HCT116 (cell line): ENCODE measurements at regions not wholly inside any gene's neighbourhood (a gene's known extent, or its start where the extent isn't known, plus 50 kb on each side); places are given as distances from the start of the nearest gene placed in this dataset.

Source experiments
- ATAC-seq: fragments of 200-7000 bp; cut with Tn5 transposase; 2 replicates; pipeline ENCODE4 v1.9.1; 2020; ENCODE audit warnings: mild to moderate bottlenecking, moderate library complexity
- BruUV-seq: library from RNA; stranded (reverse); fragments of 400-500 nt; replicated peaks from 2 replicates; lab custom pipeline; 2021; lab: Mats Ljungman, UMichigan
- CTCF ChIA-PET: fragments of 300-600 bp; sonication (Branson Sonifier 250); formaldehyde crosslinking; loops from one replicate; lab custom pipeline; 2021; ENCODE audit warnings: antibody characterized with exemption; lab: Charles Lee
- POLR2A ChIA-PET: fragments of 300-600, 350-600 bp; sonication (Branson Sonifier 250); formaldehyde crosslinking; loops from one replicate; lab custom pipeline; 2021; ENCODE audit warnings: antibody characterized with exemption; lab: Charles Lee
- RAD21 ChIA-PET, 2 experiments: fragments of 300-600 bp; sonication (Branson Sonifier 250); formaldehyde crosslinking; loops; one replicate each; lab custom pipeline; 2023; ENCODE audit warnings: low total read pairs in 2 of 2; ENCODE audit not compliant: uncharacterized antibody in 2 of 2, unreplicated experiment in 2 of 2, low non-redundant PET in 1 of 2; lab: Charles Lee
- DNase-seq: peaks from one replicate; pipeline ENCODE4 v3.0.0-alpha.2; 2010; ENCODE audit warnings: low read depth, low spot score
- H2AFZ ChIP-seq: fragments of 200-600 bp; shearing (Covaris generic), sonication (generic); 2 replicates; pipeline ENCODE4 v1.6.1; 2017; ENCODE audit warnings: low read depth, mixed run types, mixed read lengths, antibody characterized with exemption, low read length; ENCODE audit not compliant: poor library complexity, severe bottlenecking
- H3K27ac ChIP-seq: 2 replicates; pipeline ENCODE4 v1.5.1; 2012; ENCODE audit warnings: low read depth, low read length
- H3K27me3 ChIP-seq: fragments of 200-600 bp; sonication (generic); 2 replicates; pipeline ENCODE4 v1.6.1; 2016; ENCODE audit warnings: mixed run types, low read length, mixed read lengths; ENCODE audit not compliant: insufficient read depth
- H3K36me3 ChIP-seq, 2 experiments: fragments of 200-500 bp in 1 of 2; fragments of 200-600 bp in 1 of 2; sonication (Bioruptor generic) in 1 of 2; sonication (generic) in 1 of 2; 2 replicates each; pipeline versions ENCODE4 v1.5.1 to v1.6.1; 2014 to 2016; ENCODE audit warnings: low read length in 2 of 2, inconsistent platforms in 1 of 2, mixed read lengths in 1 of 2, mixed run types in 1 of 2; ENCODE audit not compliant: insufficient read depth in 2 of 2, control insufficient read depth in 1 of 2
- H3K4me1 ChIP-seq, 2 experiments: fragments of 200-600 bp in 1 of 2; sonication (generic) in 1 of 2; 2 replicates each; pipeline versions ENCODE4 v1.5.1 to v1.6.1; 2012 to 2017; ENCODE audit warnings: low read length in 2 of 2, inconsistent platforms in 1 of 2, mild to moderate bottlenecking in 1 of 2, mixed read lengths in 1 of 2, mixed run types in 1 of 2, moderate library complexity in 1 of 2; ENCODE audit not compliant: insufficient read depth in 2 of 2, control insufficient read depth in 1 of 2
- H3K4me2 ChIP-seq: fragments of 200-600 bp; sonication (generic); 2 replicates; pipeline ENCODE4 v1.6.1; 2017; ENCODE audit warnings: mixed run types, low read length, mixed read lengths
- H3K4me3 ChIP-seq, 2 experiments: fragments of 200-600 bp in 1 of 2; sonication (generic) in 1 of 2; replicated peaks in 1 of 2; 2 replicates each; pipeline ENCODE4 v1.5.1; 2011 to 2016; ENCODE audit warnings: low read length in 2 of 2, control low read depth in 1 of 2, low read depth in 1 of 2, mild to moderate bottlenecking in 1 of 2, mixed read lengths in 1 of 2, mixed run types in 1 of 2
- H3K79me2 ChIP-seq: fragments of 200-600 bp; sonication (generic); 2 replicates; pipeline ENCODE4 v1.6.1; 2017; ENCODE audit warnings: mild to moderate bottlenecking, mixed run types, low read length, moderate library complexity, mixed read lengths; ENCODE audit not compliant: insufficient read depth
- H3K9ac ChIP-seq: fragments of 200-600 bp; sonication (generic); 2 replicates; pipeline ENCODE4 v1.6.1; 2016; ENCODE audit warnings: low read length, mixed read lengths
- H3K9me2 ChIP-seq: fragments of 200-600 bp; sonication (generic), shearing (Covaris generic); 2 replicates; pipeline ENCODE4 v1.6.1; 2017; ENCODE audit warnings: mixed run types, mild to moderate bottlenecking, moderate library complexity; ENCODE audit not compliant: insufficient read depth
- H3K9me3 ChIP-seq, 2 experiments: fragments of 200-500 bp in 1 of 2; fragments of 200-600 bp in 1 of 2; sonication (Bioruptor generic) in 1 of 2; sonication (generic) in 1 of 2; 2 replicates each; pipeline ENCODE4 v1.6.1; 2014 to 2017; ENCODE audit warnings: low read length in 2 of 2, mixed read lengths in 2 of 2, inconsistent platforms in 1 of 2, low read depth in 1 of 2, mild to moderate bottlenecking in 1 of 2, mixed run types in 1 of 2, moderate library complexity in 1 of 2; ENCODE audit not compliant: control insufficient read depth in 1 of 2, insufficient read depth in 1 of 2
- H4K20me1 ChIP-seq: fragments of 200-600 bp; sonication (generic), shearing (Covaris generic); 2 replicates; pipeline ENCODE4 v1.6.1; 2017; ENCODE audit warnings: mixed run types, mild to moderate bottlenecking, moderate library complexity; ENCODE audit not compliant: insufficient read depth
- CBX3 ChIP-seq: IDR thresholded peaks from 2 replicates; pipeline ENCODE4 v1.6.1; 2012; ENCODE audit warnings: low read depth
- CEBPB ChIP-seq: IDR thresholded peaks from 2 replicates; pipeline ENCODE4 v1.6.1; 2012; ENCODE audit warnings: low read depth
- CTCF ChIP-seq, 3 experiments: fragments of 200-600 bp in 1 of 3; sonication (generic) in 1 of 3; IDR thresholded peaks in 2 of 3; conservative IDR thresholded peaks in 1 of 3; 2 replicates each; pipeline ENCODE4 v1.5.1; 2012 to 2017; ENCODE audit warnings: low read depth in 2 of 3, low read length in 2 of 3, antibody characterized with exemption in 1 of 3, borderline replicate concordance in 1 of 3, control low read depth in 1 of 3, mild to moderate bottlenecking in 1 of 3, mixed read lengths in 1 of 3, mixed run types in 1 of 3, moderate library complexity in 1 of 3; ENCODE audit not compliant: insufficient read depth in 1 of 3
- ELF1 ChIP-seq: IDR thresholded peaks from 2 replicates; pipeline ENCODE4 v1.6.1; 2012; ENCODE audit warnings: low read depth, borderline replicate concordance
- EZH2phosphoT487 ChIP-seq: fragments of 200-600 bp; IDR thresholded peaks from 2 replicates; pipeline ENCODE4 v1.6.1; 2018; ENCODE audit warnings: antibody characterized with exemption, borderline replicate concordance
- FOSL1 ChIP-seq: IDR thresholded peaks from 2 replicates; pipeline ENCODE4 v1.6.1; 2012; ENCODE audit warnings: low read depth
- JUND ChIP-seq: IDR thresholded peaks from 2 replicates; pipeline ENCODE4 v1.6.1; 2012
- POLR2A ChIP-seq: IDR thresholded peaks from 2 replicates; pipeline ENCODE4 v1.7.0; 2011; ENCODE audit warnings: borderline replicate concordance; ENCODE audit not compliant: insufficient read depth, insufficient read length; ENCODE audit errors: extremely low read depth
- RAD21 ChIP-seq: IDR thresholded peaks from 2 replicates; pipeline ENCODE4 v1.6.1; 2012; ENCODE audit warnings: low read depth, mild to moderate bottlenecking
- SRF ChIP-seq: IDR thresholded peaks from 2 replicates; pipeline ENCODE4 v1.6.1; 2012; ENCODE audit warnings: low read depth
- ZBTB33 ChIP-seq: IDR thresholded peaks from 2 replicates; pipeline ENCODE4 v1.6.1; 2011; ENCODE audit warnings: mild to moderate bottlenecking, low read length, moderate library complexity; ENCODE audit not compliant: insufficient replicate concordance; ENCODE audit errors: extremely low read depth
- intact Hi-C: fragments of 100-400 bp; cut with micrococcal nuclease; formaldehyde crosslinking; loops from 2 replicates; pipeline ENCODE4 v1.10.0; 2022

- no peak overlapping the region for H3K9ac ChIP-seq
- BruUV-seq = no TSS peak
- no peak overlapping the region for H3K4me2 ChIP-seq
- peaks cover 13 to 25% of the 10 kb centered on the region in 2 experiments; a peak in 2 of 4 replicates for H3K9me3 ChIP-seq
- H3K36me3 ChIP-seq = no peaks in the 10 kb centered on the region
- DNase-seq (no peak), ATAC-seq (no peak)
- H3K27ac ChIP-seq = no peak overlapping the region
- no peaks in the 10 kb centered on the region for H3K9me2 ChIP-seq
- CTCF ChIA-PET = no interaction called here
- no peaks in the 10 kb centered on the region for H3K4me1 ChIP-seq
- no peaks in the 10 kb centered on the region for H3K79me2 ChIP-seq
- H3K27me3 ChIP-seq = no peaks in the 10 kb centered on the region
- H4K20me1 ChIP-seq = no peaks in the 10 kb centered on the region
- TF ChIP-seq CEBPB = no peak
- no peak for TF ChIP-seq SRF
- TF ChIP-seq CBX3 = no peak
- TF ChIP-seq, all 23 proteins: peak for 0
- POLR2A ChIA-PET = no interaction called here
- RAD21 ChIA-PET = no interaction called here
- Histone ChIP-seq H2AFZ (no peak overlapping the region), H3K4me3 (no peak overlapping the region)
- intact Hi-C loops = no loop called here
Observed at GRCh38 chr21:27799861-27800260, 833.0 kb upstream of the ADAMTS5 start.

- Histone ChIP-seq H3K9ac (no peak overlapping the region), H3K9me2 (no peaks in the 10 kb centered on the region), H3K4me1 (no peaks in the 10 kb centered on the region), H4K20me1 (no peaks in the 10 kb centered on the region), H2AFZ (no peak overlapping the region), H3K27me3 (no peaks in the 10 kb centered on the region), H3K4me3 (no peak overlapping the region), H3K36me3 (no peaks in the 10 kb centered on the region), H3K9me3 (peaks cover 9 to 21% of the 10 kb centered on the region in 2 experiments; a peak in 2 of 4 replicates), H3K4me2 (no peak overlapping the region), H3K79me2 (no peaks in the 10 kb centered on the region), H3K27ac (no peak overlapping the region)
- ChIA-PET RAD21 (no interaction called here), POLR2A (no interaction called here), CTCF (no interaction called here)
- DNase-seq = no peak
- TF ChIP-seq EZH2phosphoT487 (no peak), JUND (no peak), RAD21 (no peak), CTCF (IDR thresholded peaks at IDR 0.05 in 2 of 3, conservative IDR thresholded peaks at IDR 0.05 in 1 of 3; ENCODE audit: borderline replicate concordance in 1 of 3, insufficient read depth in 1 of 3, low read depth in 2 of 3, low read length in 2 of 3) (no peak), ZBTB33 (no peak), CBX3 (no peak), ELF1 (no peak), POLR2A (no peak), FOSL1 (no peak)
- BruUV-seq = no TSS peak
- ATAC-seq = no peak
- intact Hi-C loops = no loop called here
Observed at GRCh38 chr21:27796106-27796505, 829.2 kb upstream of the ADAMTS5 start.
